Peyer's patch (tissue), 4 donors: ENCODE measurements at regions not wholly inside any gene's neighbourhood (a gene's known extent, or its start where the extent isn't known, plus 50 kb on each side); places are given as distances from the start of the nearest gene placed in this dataset.

Source experiments
- POLR2A ChIP-seq, 2 donors: fragments of 450-650 bp; IDR thresholded peaks; one replicate each; pipeline ENCODE4 v1.5.1; 2017; ENCODE audit warnings: antibody characterized with exemption in 2 of 2, mild to moderate bottlenecking in 2 of 2, moderate library complexity in 2 of 2
- TF ChIP-seq, protein P1 (sequence below), 6 experiments: fragments of 450-650 bp in 4 of 6; fragments of 200-600 bp in 2 of 6; sonication (generic) in 1 of 6; IDR thresholded peaks; one replicate each; pipeline ENCODE4 v1.5.1; 2017 to 2019; ENCODE audit warnings: antibody characterized with exemption in 6 of 6, mild to moderate bottlenecking in 3 of 6, moderate library complexity in 1 of 6

DNA sequence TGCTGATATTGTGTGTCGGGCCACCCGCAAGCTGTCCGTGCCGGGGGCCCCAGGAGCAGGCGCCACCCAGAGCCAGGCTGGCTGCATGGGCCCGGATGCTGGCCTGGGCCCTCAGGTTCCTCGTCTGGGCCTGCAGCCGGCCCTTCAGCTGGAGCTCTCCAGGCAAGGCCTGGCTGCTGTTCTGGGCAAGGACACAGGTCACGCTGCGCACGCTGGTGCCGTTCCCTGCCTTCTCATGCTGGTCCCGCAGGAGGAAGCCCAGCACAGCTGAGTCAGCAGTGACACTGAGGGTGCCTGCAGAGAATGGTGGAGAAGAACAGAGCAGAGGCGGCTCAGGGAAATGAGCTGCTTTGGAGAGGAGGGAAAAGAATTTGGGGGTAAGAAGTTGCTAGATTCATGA is 79.9 kb downstream of the RMI2 start:
- TF ChIP-seq POLR2A (IDR thresholded peaks at IDR 0.05): no peak
- TF ChIP-seq, protein P1, sequence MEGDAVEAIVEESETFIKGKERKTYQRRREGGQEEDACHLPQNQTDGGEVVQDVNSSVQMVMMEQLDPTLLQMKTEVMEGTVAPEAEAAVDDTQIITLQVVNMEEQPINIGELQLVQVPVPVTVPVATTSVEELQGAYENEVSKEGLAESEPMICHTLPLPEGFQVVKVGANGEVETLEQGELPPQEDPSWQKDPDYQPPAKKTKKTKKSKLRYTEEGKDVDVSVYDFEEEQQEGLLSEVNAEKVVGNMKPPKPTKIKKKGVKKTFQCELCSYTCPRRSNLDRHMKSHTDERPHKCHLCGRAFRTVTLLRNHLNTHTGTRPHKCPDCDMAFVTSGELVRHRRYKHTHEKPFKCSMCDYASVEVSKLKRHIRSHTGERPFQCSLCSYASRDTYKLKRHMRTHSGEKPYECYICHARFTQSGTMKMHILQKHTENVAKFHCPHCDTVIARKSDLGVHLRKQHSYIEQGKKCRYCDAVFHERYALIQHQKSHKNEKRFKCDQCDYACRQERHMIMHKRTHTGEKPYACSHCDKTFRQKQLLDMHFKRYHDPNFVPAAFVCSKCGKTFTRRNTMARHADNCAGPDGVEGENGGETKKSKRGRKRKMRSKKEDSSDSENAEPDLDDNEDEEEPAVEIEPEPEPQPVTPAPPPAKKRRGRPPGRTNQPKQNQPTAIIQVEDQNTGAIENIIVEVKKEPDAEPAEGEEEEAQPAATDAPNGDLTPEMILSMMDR (IDR thresholded peaks at IDR 0.05): no peak
